DMS 273 (cell line): ENCODE measurements at regions not wholly inside any gene's neighbourhood (a gene's known extent, or its start where the extent isn't known, plus 50 kb on each side); places are given as distances from the start of the nearest gene placed in this dataset.

ENCODE experiments used
- DNase-seq: peaks from one replicate; lab custom pipeline; 2025; ENCODE audit not compliant: unreplicated experiment; lab: John Stamatoyannopoulos, UW

GRCh38 chr5:33315189-33315588 is 125.6 kb upstream of the TARS1 start:
- no peak for DNase-seq

DNA sequence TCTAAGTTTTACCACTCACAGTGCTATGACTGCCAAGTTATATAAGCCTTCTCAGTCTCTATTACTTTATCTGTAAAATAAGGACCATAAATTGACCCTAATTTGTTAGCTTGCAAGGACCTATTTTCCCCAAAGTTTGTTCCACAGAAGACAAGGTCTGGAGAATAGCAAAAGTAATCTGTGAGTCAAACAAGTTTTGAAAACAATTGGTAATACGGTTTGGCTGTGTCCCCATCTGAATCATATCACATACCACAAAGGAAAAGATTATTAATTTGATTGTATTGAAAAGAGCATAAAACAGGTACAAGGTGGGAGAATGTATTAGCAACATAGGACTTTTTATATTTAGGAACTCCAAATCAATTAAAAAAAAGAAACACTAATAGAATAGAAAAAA is 124.0 kb upstream of the TARS1 start:
- no peak for DNase-seq

DNA sequence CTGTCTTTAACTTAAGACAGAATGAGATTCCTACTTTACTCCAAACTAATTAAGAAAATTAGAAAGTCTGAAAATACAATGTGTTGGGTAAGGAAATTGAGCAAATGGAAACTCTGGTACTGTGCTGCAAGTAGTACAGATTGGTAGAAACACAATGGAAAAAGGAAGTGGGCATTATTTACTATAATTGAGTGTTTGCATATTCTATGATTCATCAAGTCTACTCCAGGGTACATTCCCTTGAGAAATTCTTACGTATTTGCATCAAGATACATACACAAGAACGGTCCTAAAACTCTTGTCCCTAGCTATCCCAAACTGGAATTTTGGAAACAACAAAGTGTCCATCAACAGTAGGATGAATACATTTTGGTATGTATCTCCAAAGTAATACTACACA is 123.5 kb upstream of the TARS1 start:
- no peak for DNase-seq

- DNase-seq = no peak
Measured at GRCh38 chr5:33319151-33319550, 121.6 kb upstream of the TARS1 start.

- no peak for DNase-seq
Measured at GRCh38 chr5:33319841-33320240, 120.9 kb upstream of the TARS1 start.

DNA sequence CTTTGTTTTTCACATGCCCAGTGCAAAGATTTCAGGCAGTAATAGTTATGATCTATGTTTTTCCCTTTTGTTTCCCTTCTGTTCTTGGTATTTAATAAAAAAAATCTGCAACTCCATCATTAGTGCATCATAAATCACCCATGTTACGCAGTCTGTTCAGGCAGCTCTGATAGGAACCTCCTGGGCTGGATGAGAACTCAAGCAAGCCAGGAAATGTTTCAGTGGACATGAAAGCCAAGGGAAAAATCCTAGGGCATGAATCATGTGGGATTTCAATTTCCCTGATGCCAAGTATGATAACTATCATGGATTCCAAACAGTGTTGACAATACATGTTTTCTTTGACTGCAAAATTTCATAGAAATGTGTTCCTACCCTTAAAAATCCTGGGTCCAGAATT is 119.7 kb upstream of the TARS1 start:
- no peak for DNase-seq

- no peak for DNase-seq
Measured at GRCh38 chr5:33322632-33323031, 118.1 kb upstream of the TARS1 start.

DNA sequence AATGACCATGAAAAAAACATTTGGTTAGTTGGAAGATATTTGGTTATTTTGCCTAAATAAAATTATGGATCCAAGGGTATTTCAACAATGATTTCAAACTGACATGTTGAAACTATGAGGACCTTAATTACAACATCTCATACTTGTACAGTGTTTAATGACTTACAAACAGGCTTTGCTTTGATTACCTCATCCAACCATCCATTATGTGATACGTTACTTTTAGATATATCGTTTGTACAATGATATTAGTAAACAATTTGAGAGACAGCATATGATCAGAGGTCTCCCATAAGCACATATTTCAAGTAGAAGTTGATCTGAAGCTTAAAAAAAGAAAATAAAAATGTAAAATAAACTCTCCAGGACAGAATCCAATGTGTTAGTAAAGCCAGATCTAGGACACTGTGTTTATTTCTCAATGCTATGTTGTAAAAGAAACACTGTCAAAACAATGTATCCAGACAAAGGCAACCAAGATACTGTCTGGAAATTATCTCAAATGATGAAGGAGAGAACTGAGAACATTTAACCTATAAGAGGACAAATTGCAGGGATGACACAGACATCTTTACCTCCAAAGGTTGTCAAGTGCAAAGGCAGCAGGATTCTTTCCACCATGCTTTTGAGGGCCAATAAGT is 116.0 kb upstream of the TARS1 start:
- DNase-seq = no peak

GRCh38 chr5:33328818-33329217 is 111.9 kb upstream of the TARS1 start:
- DNase-seq = no peak

GRCh38 chr5:33329891-33330290 is 110.9 kb upstream of the TARS1 start:
- no peak for DNase-seq

DNA sequence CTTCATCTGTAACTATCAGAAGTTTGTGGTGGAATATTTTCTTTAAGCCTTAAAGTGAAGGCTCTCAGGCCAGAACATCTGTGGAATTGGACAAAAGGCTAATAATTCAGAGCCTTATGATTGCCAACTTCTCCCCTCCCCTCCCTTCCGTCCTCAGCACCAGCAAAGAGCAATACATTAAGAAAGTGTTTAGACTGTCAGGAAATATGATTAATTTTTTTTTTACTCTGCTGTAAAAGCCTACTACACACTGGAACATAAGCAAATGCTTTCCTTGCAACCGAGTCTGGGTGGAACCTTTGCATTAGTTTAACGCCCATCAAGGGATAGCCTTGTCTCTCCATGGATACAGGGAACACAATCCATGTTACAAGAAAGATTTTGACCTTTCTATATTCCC is 110.3 kb upstream of the TARS1 start:
- no peak for DNase-seq

GRCh38 chr5:33330992-33331391 is 109.8 kb upstream of the TARS1 start:
- no peak for DNase-seq

DNA sequence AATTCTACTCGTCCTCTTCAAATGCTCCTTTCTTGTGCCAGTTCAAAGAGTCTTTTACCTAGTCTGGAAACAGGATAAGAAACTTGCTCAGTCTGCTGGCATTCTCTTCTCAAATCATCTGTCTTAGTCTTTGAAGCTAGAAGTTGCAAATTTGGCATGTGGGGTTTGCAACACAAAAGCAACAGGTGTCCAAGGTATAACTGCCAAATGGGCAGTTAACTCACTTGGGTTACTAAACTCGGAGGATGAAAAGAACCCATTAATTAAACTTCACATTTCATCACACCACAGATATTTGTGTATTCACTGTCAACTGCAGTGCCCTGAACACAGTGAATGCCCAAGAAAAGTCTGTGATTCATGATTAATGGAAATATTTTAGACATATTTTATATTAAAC is 108.0 kb upstream of the TARS1 start:
- no peak for DNase-seq

DNA sequence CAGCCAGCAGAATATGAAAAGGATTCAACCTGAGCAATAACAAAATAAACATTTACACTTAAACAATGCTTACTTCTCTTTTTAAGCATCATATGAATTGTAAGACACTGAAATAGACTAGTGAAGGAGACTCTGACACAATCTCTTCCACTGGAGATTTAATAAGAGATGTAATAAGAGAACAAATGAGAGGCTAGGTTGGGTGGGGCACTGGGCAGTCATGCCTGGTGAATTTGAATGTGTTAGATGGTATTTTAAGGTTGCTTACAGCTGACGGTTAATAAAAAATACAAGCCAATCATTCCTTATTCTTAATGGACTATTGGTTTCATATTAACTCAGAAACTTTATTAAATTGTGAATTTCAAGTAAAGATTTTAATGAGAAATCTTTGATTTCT is 105.9 kb upstream of the TARS1 start:
- DNase-seq = no peak

DNA sequence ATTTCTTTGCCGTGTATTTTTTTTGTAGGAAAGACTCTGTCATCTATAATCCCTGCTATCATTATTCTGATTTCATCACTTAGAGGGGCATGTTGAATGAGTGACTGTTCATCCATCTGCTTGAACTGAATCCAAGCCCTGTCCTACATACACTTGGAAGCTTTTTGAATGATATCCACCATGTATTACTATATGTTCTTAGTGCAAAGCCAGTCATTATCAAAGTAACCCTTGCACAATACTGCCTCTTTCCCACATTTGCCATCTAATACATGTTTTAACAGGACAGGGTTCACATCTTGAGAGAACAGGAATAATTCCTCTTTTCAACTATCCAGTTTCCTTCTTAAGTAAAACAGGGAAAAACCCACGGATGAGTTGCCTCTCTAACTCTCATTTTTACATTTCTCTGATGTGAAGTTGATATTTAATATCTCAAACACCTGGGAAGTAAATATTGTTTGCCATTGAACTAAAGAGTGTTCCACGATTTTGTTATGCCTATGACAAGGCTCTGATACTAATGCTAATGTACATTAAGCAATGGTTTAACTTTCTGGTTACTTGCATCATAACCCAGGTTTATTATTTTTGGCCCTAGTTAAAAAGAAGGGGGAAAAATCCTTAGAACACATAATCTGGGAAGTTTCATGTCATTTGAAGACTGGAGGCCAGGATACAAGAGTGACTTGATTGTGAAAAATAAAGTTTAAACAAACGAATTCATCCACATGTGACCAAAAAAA is 103.7 kb upstream of the TARS1 start:
- DNase-seq = no peak

- DNase-seq = no peak
Measured at GRCh38 chr5:33337637-33337992, 103.2 kb upstream of the TARS1 start.

- DNase-seq = no peak
Measured at GRCh38 chr5:33338336-33339110, 102.2 kb upstream of the TARS1 start.

DNA sequence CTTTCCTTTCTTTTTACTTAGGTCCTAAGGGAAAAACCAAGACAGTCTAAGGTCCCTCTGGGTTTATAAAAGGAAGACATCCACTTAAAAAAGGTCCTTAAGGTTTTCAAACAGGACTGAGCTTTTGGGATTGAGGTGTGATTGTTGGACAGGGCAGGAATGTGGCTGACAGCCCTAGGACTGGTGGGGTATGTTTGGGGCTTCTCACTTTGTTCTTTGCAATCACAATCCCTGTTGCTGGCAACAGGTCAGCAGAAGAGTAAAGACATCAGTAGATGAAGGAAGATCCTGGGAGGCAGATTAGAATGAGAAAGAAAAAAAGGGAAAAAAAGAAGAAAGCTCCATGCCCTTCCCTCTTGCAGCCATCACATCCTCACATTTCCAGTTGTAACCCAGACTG is 101.4 kb upstream of the TARS1 start:
- no peak for DNase-seq

DNA sequence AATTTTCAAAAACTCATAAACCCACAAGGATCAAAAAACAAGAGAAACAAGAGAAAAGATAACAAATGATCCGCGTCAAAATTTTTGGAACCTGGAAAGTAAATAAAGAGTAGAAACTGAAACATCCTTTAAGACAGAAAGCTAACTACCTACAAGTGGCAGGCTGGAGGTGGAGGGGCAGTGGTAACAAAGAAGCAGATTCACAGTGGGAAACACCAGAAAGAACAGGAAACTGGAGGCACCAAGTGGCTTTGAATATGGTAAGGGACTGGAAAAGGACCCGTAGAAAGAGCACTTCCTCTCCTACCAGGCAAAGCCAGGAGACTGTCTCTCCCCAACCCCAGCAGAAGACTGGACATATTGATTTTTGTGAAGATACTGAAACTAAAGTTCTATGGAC is 100.6 kb upstream of the TARS1 start:
- no peak for DNase-seq

GRCh38 chr5:33341351-33341750 is 99.4 kb upstream of the TARS1 start:
- DNase-seq = no peak

DNA sequence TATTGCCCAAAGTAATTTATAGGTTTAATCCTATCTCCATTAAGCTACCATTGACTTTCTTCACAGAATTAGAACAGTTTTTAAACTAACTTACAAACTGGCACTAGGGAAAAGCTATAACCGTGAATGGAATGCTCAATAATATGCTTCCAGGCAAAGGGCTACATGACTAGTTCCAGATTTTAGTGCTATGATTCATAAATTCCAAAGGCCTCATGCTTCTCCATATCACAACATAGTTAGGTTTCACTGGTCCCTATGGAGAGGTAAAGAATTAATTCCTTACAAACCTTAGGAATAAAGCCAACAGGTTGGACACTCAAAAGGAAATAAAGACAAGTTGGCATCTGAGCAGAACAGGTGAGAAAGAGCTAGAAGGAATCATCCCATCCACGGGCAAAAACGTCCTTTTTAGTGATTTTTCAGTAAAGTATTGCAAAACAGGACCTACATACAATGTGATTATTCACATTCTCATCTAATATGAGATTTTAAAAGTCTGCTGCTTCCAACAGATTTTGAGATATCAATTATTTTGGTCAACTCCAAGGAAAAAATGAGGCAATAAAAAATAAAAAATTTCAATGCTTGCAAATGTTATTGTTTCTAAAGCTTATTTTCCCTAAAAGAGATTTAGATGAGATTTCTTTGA is 97.0 kb upstream of the TARS1 start:
- no peak for DNase-seq

DNA sequence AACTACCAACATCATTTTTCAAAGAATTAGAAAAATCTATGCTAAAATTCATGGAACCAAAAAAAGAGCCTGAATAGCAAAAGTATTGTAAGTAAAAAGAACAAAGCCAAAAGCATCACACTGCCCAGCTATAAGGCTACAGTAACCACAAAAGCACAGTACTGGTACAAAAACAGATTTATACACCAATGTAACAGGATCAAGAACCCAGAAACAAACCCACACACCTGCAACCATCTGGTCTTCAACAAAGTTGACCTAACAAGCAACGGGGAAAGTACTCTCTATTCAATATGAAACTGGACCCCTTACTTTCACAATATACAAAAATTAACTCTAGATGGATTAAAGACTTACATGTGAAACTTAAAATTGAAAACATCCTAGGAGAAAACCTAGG is 94.2 kb upstream of the TARS1 start:
- DNase-seq = no peak
